Liver (tissue), 7 donors: ENCODE measurements at regions not wholly inside any gene's neighbourhood (a gene's known extent, or its start where the extent isn't known, plus 50 kb on each side); places are given as distances from the start of the nearest gene placed in this dataset.

Experiments used
- DNase-seq: peaks from one replicate; pipeline ENCODE4 v3.0.0-alpha.2; 2017; ENCODE audit warnings: low spot score
- H3K27ac ChIP-seq, 2 donors: one replicate each; pipeline ENCODE4 v1.7.0; 2013; ENCODE audit warnings: inconsistent platforms in 2 of 2, low read length in 2 of 2, control low read depth in 1 of 2, low read depth in 1 of 2, mild to moderate bottlenecking in 1 of 2
- H3K27me3 ChIP-seq, 4 donors: one replicate each; pipeline versions ENCODE4 v1.6.1 to v1.7.0; 2013; ENCODE audit warnings: low read length in 3 of 4, inconsistent platforms in 1 of 4, mild to moderate bottlenecking in 1 of 4, moderate library complexity in 1 of 4; ENCODE audit not compliant: control insufficient read depth in 4 of 4, insufficient read depth in 4 of 4
- H3K36me3 ChIP-seq, 4 donors: one replicate each; pipeline versions ENCODE4 v1.6.1 to v1.7.0; 2013; ENCODE audit warnings: low read length in 3 of 4, mild to moderate bottlenecking in 3 of 4, low read depth in 1 of 4, moderate library complexity in 1 of 4; ENCODE audit not compliant: control insufficient read depth in 4 of 4, insufficient read depth in 3 of 4
- H3K4me1 ChIP-seq, 4 donors: one replicate each; pipeline versions ENCODE4 v1.6.1 to v1.7.0; 2013; ENCODE audit warnings: low read length in 3 of 4, mild to moderate bottlenecking in 3 of 4, moderate library complexity in 1 of 4; ENCODE audit not compliant: control insufficient read depth in 4 of 4, insufficient read depth in 4 of 4
- H3K4me3 ChIP-seq, 3 donors: one replicate each; pipeline versions ENCODE4 v1.6.1 to v1.7.0; 2013; ENCODE audit warnings: low read length in 3 of 3, control low read depth in 1 of 3, low read depth in 1 of 3, mild to moderate bottlenecking in 1 of 3
- H3K9ac ChIP-seq, 2 donors: one replicate each; pipeline ENCODE4 v1.7.0; 2013; ENCODE audit warnings: low read length in 2 of 2, mild to moderate bottlenecking in 2 of 2, moderate library complexity in 2 of 2, control low read depth in 1 of 2, low read depth in 1 of 2
- H3K9me3 ChIP-seq, 4 donors: one replicate each; pipeline versions ENCODE4 v1.6.1 to v1.7.0; 2013; ENCODE audit warnings: low read length in 3 of 4; ENCODE audit not compliant: control insufficient read depth in 4 of 4
- FOXA1 ChIP-seq: IDR thresholded peaks from 2 replicates; pipeline ENCODE4 v1.6.1; 2016; ENCODE audit warnings: antibody characterized with exemption
- FOXA2 ChIP-seq: IDR thresholded peaks from 2 replicates; pipeline ENCODE4 v1.6.1; 2016; ENCODE audit warnings: antibody characterized with exemption
- GABPA ChIP-seq, 2 donors: IDR thresholded peaks in 1 of 2; conservative IDR thresholded peaks in 1 of 2; 2 replicates each; pipeline ENCODE4 v1.6.1; 2016; ENCODE audit warnings: antibody characterized with exemption in 2 of 2, mild to moderate bottlenecking in 1 of 2, moderate library complexity in 1 of 2
- HNF4A ChIP-seq, 2 donors: conservative IDR thresholded peaks; 2 replicates each; pipeline ENCODE4 v1.6.1; 2016; ENCODE audit warnings: antibody characterized with exemption in 2 of 2, mild to moderate bottlenecking in 2 of 2
- JUND ChIP-seq, 2 donors: IDR thresholded peaks; 2 replicates each; pipeline ENCODE4 v1.6.1; 2016; ENCODE audit warnings: antibody characterized with exemption in 2 of 2
- RAD21 ChIP-seq, 2 donors: IDR thresholded peaks; 2 replicates each; pipeline ENCODE4 v1.6.1; 2016; ENCODE audit warnings: antibody characterized with exemption in 2 of 2, mild to moderate bottlenecking in 2 of 2
- SP1 ChIP-seq: IDR thresholded peaks from 2 replicates; pipeline ENCODE4 v1.6.1; 2018; ENCODE audit warnings: antibody characterized with exemption, mild to moderate bottlenecking
- TAF1 ChIP-seq: conservative IDR thresholded peaks from 2 replicates; pipeline ENCODE4 v1.6.1; 2016; ENCODE audit warnings: antibody characterized with exemption, mild to moderate bottlenecking
- WGBS: extraction: QIAGEN DNeasy Blood & Tissue Kit; methylation state at CpG from one replicate; pipeline ENCODE4 v1.1.7; 2013; 5-methylcytosine and 5-hydroxymethylcytosine counted together
- TF ChIP-seq, protein P1 (sequence below): IDR thresholded peaks from 2 replicates; pipeline ENCODE4 v1.6.1; 2016; ENCODE audit warnings: antibody characterized with exemption
- TF ChIP-seq, protein P2 (sequence below): IDR thresholded peaks from 2 replicates; pipeline ENCODE4 v1.6.1; 2016; ENCODE audit warnings: antibody characterized with exemption, mild to moderate bottlenecking
- TF ChIP-seq, protein P3 (sequence below): IDR thresholded peaks from 2 replicates; pipeline ENCODE4 v1.6.1; 2016; ENCODE audit warnings: antibody characterized with exemption
- donor health status: healthy.
- donor health status: healthy.
- donor health status: healthy.
- donor health status: healthy.

DNA sequence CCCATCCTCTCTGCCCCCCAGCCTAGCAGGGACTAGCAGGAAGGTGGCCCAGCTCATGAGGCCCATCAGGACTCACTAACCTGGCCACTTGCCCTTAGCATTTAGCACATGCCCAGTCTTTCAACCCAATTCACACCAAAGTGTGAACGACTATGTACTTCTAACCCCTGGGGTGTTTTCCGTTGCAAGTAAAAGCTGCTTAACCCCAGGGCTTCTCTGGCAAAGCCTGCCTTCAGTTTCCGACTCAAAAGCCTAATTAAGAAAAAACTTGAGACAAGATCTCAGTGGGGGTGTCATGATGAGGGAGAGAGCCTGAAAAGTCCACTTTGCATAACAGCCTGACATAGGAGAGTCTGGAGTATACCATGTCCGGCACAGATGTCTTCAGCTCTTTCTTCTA is 347.8 kb downstream of the MN1 start:
- H3K27me3 ChIP-seq, result no peaks in the 10 kb centered on the region
- no peak overlapping the region for H3K9ac ChIP-seq
- H3K4me1 ChIP-seq, result no peaks in the 10 kb centered on the region
- no peak overlapping the region for H3K27ac ChIP-seq
- no peak for DNase-seq
- H3K9me3 ChIP-seq, result no peaks in the 10 kb centered on the region
- no peak overlapping the region for H3K4me3 ChIP-seq
- TF ChIP-seq, protein P1, sequence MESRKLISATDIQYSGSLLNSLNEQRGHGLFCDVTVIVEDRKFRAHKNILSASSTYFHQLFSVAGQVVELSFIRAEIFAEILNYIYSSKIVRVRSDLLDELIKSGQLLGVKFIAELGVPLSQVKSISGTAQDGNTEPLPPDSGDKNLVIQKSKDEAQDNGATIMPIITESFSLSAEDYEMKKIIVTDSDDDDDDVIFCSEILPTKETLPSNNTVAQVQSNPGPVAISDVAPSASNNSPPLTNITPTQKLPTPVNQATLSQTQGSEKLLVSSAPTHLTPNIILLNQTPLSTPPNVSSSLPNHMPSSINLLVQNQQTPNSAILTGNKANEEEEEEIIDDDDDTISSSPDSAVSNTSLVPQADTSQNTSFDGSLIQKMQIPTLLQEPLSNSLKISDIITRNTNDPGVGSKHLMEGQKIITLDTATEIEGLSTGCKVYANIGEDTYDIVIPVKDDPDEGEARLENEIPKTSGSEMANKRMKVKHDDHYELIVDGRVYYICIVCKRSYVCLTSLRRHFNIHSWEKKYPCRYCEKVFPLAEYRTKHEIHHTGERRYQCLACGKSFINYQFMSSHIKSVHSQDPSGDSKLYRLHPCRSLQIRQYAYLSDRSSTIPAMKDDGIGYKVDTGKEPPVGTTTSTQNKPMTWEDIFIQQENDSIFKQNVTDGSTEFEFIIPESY, result no peak
- TF ChIP-seq, protein P2, sequence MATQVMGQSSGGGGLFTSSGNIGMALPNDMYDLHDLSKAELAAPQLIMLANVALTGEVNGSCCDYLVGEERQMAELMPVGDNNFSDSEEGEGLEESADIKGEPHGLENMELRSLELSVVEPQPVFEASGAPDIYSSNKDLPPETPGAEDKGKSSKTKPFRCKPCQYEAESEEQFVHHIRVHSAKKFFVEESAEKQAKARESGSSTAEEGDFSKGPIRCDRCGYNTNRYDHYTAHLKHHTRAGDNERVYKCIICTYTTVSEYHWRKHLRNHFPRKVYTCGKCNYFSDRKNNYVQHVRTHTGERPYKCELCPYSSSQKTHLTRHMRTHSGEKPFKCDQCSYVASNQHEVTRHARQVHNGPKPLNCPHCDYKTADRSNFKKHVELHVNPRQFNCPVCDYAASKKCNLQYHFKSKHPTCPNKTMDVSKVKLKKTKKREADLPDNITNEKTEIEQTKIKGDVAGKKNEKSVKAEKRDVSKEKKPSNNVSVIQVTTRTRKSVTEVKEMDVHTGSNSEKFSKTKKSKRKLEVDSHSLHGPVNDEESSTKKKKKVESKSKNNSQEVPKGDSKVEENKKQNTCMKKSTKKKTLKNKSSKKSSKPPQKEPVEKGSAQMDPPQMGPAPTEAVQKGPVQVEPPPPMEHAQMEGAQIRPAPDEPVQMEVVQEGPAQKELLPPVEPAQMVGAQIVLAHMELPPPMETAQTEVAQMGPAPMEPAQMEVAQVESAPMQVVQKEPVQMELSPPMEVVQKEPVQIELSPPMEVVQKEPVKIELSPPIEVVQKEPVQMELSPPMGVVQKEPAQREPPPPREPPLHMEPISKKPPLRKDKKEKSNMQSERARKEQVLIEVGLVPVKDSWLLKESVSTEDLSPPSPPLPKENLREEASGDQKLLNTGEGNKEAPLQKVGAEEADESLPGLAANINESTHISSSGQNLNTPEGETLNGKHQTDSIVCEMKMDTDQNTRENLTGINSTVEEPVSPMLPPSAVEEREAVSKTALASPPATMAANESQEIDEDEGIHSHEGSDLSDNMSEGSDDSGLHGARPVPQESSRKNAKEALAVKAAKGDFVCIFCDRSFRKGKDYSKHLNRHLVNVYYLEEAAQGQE, result no peak
- TF ChIP-seq FOXA1 (no peak), JUND (IDR thresholded peaks at IDR 0.05) (no peak), RAD21 (IDR thresholded peaks at IDR 0.05) (no peak), TAF1 (no peak), GABPA (IDR thresholded peaks at IDR 0.05 in 1 of 2, conservative IDR thresholded peaks at IDR 0.05 in 1 of 2) (no peak), HNF4A (conservative IDR thresholded peaks at IDR 0.05) (no peak), SP1 (no peak)
- TF ChIP-seq, protein P3, sequence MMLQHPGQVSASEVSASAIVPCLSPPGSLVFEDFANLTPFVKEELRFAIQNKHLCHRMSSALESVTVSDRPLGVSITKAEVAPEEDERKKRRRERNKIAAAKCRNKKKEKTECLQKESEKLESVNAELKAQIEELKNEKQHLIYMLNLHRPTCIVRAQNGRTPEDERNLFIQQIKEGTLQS, result no peak
- WGBS, result 80% methylated on average over 4 of the region's 4 CpGs
- no peaks in the 10 kb centered on the region for H3K36me3 ChIP-seq

DNA sequence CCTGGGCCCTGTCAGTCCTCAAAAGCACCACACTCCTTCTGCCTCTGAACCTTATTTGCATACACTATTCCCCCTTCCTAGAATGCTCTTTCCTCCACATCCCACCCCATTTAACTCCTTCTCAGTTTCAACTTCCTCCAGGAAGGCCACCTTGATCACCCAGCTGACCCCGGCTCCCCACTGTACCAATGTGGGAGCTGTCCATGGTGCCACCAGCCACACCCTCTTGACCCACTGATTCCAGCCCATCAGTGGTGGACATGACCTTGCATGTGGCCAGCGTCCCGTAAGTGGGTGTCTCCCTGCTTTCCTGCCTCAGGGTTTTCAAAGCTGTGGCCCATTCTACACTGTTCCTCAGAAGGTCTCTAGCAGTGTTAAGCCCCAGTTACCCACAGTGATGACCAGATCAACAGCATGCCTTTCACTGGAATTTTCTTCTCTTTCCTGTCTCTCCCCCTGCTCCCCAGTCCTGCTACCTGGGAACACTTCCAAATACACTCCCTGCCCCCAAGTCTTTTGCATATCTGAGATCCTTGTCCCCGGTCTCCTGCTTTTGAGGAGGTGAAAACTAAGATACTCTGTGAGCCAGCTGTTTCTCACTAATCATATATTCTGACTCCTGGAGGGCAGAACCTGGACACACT is 346.6 kb downstream of the MN1 start:
- Histone ChIP-seq H3K27ac (no peak overlapping the region), H3K36me3 (no peaks in the 10 kb centered on the region), H3K4me3 (no peak overlapping the region), H3K27me3 (no peaks in the 10 kb centered on the region), H3K9ac (no peak overlapping the region), H3K9me3 (no peaks in the 10 kb centered on the region), H3K4me1 (no peaks in the 10 kb centered on the region)
- DNase-seq, result no peak
- WGBS, result 66% methylated on average over 4 of the region's 4 CpGs
- TF ChIP-seq FOXA2, result no peak
- TF ChIP-seq, protein P2, result peak; percentile 95
